ENCODE measurements at regions not wholly inside any gene's neighbourhood (a gene's known extent, or its start where the extent isn't known, plus 50 kb on each side); places are given as distances from the start of the nearest gene placed in this dataset.
A peak's percentile ranks its signal among the peaks of the same experiment; 100 is the strongest.

- peaks cover 0 to 11% (median 3%) of the 10 kb centered on the region in 4 donors for H3K9me3 ChIP-seq (ENCODE audit: control insufficient read depth in 4 of 4, insufficient read depth in 3 of 4, low read length in 3 of 4)
- peaks cover 0 to 7% (median 0%) of the 10 kb centered on the region in 5 donors for H3K4me1 ChIP-seq (ENCODE audit: control insufficient read depth in 5 of 5, insufficient read depth in 5 of 5, low read length in 5 of 5)
- no peak overlapping the region for H3K9ac ChIP-seq (ENCODE audit: insufficient read depth in 1 of 2, low read length in 2 of 2)
- no peaks in the 10 kb centered on the region for H3K27me3 ChIP-seq (ENCODE audit: control insufficient read depth in 3 of 3, insufficient read depth in 3 of 3, low read length in 2 of 3)
- no peaks in the 10 kb centered on the region for H3K36me3 ChIP-seq (ENCODE audit: control insufficient read depth in 4 of 4, insufficient read depth in 4 of 4, low read length in 4 of 4)
- 64 to 79% methylated on average over 12 of the region's 12 CpGs for WGBS, 2 donors
- no peak overlapping the region for H3K4me3 ChIP-seq
- no peak overlapping the region for H3K27ac ChIP-seq (ENCODE audit: low read depth in 1 of 2, low read length in 1 of 2)
- ATAC-seq (ENCODE audit: insufficient read depth, low FRiP score): no peak
- no peak for TF ChIP-seq CTCF (IDR thresholded peaks at IDR 0.05; ENCODE audit: control extremely low read depth, extremely low read depth)
- peak; percentile 65 to 82 (median 77) for DNase-seq
Measured at GRCh38 chr9:129359916-129360536, 182.0 kb upstream of the IER5L start.

GRCh38 chr9:129359162-129359811 is 181.2 kb upstream of the IER5L start:
- no peak for TF ChIP-seq CTCF (IDR thresholded peaks at IDR 0.05; ENCODE audit: control extremely low read depth, extremely low read depth)
- ATAC-seq (ENCODE audit: insufficient read depth, low FRiP score) (no peak), DNase-seq (no peak)
- Histone ChIP-seq H3K36me3 (ENCODE audit: control insufficient read depth in 4 of 4, insufficient read depth in 4 of 4, low read length in 4 of 4) (no peaks in the 10 kb centered on the region), H3K9me3 (ENCODE audit: control insufficient read depth in 4 of 4, insufficient read depth in 3 of 4, low read length in 3 of 4) (peaks cover 0 to 12% (median 3%) of the 10 kb centered on the region in 4 donors), H3K9ac (ENCODE audit: insufficient read depth in 1 of 2, low read length in 2 of 2) (no peak overlapping the region), H3K4me3 (no peak overlapping the region), H3K27me3 (ENCODE audit: control insufficient read depth in 3 of 3, insufficient read depth in 3 of 3, low read length in 2 of 3) (no peaks in the 10 kb centered on the region), H3K27ac (ENCODE audit: low read depth in 1 of 2, low read length in 1 of 2) (no peak overlapping the region), H3K4me1 (ENCODE audit: control insufficient read depth in 5 of 5, insufficient read depth in 5 of 5, low read length in 5 of 5) (peaks cover 0 to 8% (median 0%) of the 10 kb centered on the region in 5 donors)
- WGBS, 2 donors: 93 to 95% methylated on average over 15 of the region's 15 CpGs

GRCh38 chr9:129358621-129359154 is 180.6 kb upstream of the IER5L start:
- no peak overlapping the region for H3K9ac ChIP-seq (ENCODE audit: insufficient read depth in 1 of 2, low read length in 2 of 2)
- H3K9me3 ChIP-seq (ENCODE audit: control insufficient read depth in 4 of 4, insufficient read depth in 3 of 4, low read length in 3 of 4): peaks cover 0 to 12% (median 3%) of the 10 kb centered on the region in 4 donors
- H3K27ac ChIP-seq (ENCODE audit: low read depth in 1 of 2, low read length in 1 of 2): no peak overlapping the region
- WGBS, 2 donors: 78 to 82% methylated on average over 12 of the region's 12 CpGs
- DNase-seq (no peak), ATAC-seq (ENCODE audit: insufficient read depth, low FRiP score) (no peak)
- H3K4me1 ChIP-seq (ENCODE audit: control insufficient read depth in 5 of 5, insufficient read depth in 5 of 5, low read length in 5 of 5): peaks cover 0 to 14% (median 0%) of the 10 kb centered on the region in 5 donors
- no peaks in the 10 kb centered on the region for H3K27me3 ChIP-seq (ENCODE audit: control insufficient read depth in 3 of 3, insufficient read depth in 3 of 3, low read length in 2 of 3)
- no peak for TF ChIP-seq CTCF (IDR thresholded peaks at IDR 0.05; ENCODE audit: control extremely low read depth, extremely low read depth)
- no peak overlapping the region for H3K4me3 ChIP-seq
- no peaks in the 10 kb centered on the region for H3K36me3 ChIP-seq (ENCODE audit: control insufficient read depth in 4 of 4, insufficient read depth in 4 of 4, low read length in 4 of 4)

All from lung (tissue), 11 donors.